HEK293T (cell line): ENCODE measurements at regions not wholly inside any gene's neighbourhood (a gene's known extent, or its start where the extent isn't known, plus 50 kb on each side); places are given as distances from the start of the nearest gene placed in this dataset.

Experiments used
- CTCF ChIA-PET: fragments of 350-600 bp; formaldehyde crosslinking; extraction: SDS; loops from one replicate; lab custom pipeline; 2021; ENCODE audit warnings: antibody characterized with exemption, inconsistent platforms; lab: Yijun Ruan, JAX
- POLR2A ChIA-PET: fragments of 350-600 bp; formaldehyde crosslinking; extraction: SDS; loops from one replicate; lab custom pipeline; 2020; ENCODE audit warnings: antibody characterized with exemption, inconsistent platforms; lab: Yijun Ruan, JAX
- DNase-seq: peaks from one replicate; pipeline ENCODE4 v3.0.0; 2012; ENCODE audit warnings: mixed read lengths; ENCODE audit errors: extremely low spot score
- ARNT ChIP-seq: fragments of 450-650 bp; IDR thresholded peaks from 2 replicates; pipeline ENCODE4 v1.6.1; 2017; ENCODE audit warnings: mild to moderate bottlenecking
- BHLHE40 ChIP-seq: fragments of 450-650 bp; IDR thresholded peaks from 2 replicates; pipeline ENCODE4 v1.6.1; 2016; ENCODE audit warnings: mild to moderate bottlenecking, moderate library complexity, borderline replicate concordance
- CTBP1 ChIP-seq: fragments of 450-650 bp; IDR thresholded peaks from 2 replicates; pipeline ENCODE4 v1.6.1; 2016; ENCODE audit warnings: borderline replicate concordance
- ELF4 ChIP-seq: fragments of 450-650 bp; IDR thresholded peaks from 2 replicates; pipeline ENCODE4 v1.6.1; 2017; ENCODE audit warnings: antibody characterized with exemption
- FOXA1 ChIP-seq: fragments of 450-650 bp; IDR thresholded peaks from 2 replicates; pipeline ENCODE4 v1.6.1; 2016; ENCODE audit warnings: mild to moderate bottlenecking
- FOXK2 ChIP-seq: fragments of 450-650 bp; IDR thresholded peaks from 2 replicates; pipeline ENCODE4 v1.6.1; 2016; ENCODE audit warnings: mild to moderate bottlenecking
- FOXM1 ChIP-seq: fragments of 450-650 bp; IDR thresholded peaks from 2 replicates; pipeline ENCODE4 v1.6.1; 2017; ENCODE audit warnings: mild to moderate bottlenecking, borderline replicate concordance
- HDGF ChIP-seq: fragments of 450-650 bp; IDR thresholded peaks from 2 replicates; pipeline ENCODE4 v1.6.1; 2017; ENCODE audit warnings: antibody characterized with exemption, borderline replicate concordance
- L3MBTL2 ChIP-seq: fragments of 450-650 bp; conservative IDR thresholded peaks from 2 replicates; pipeline ENCODE4 v1.6.1; 2016; ENCODE audit warnings: mild to moderate bottlenecking
- LEF1 ChIP-seq: fragments of 450-650 bp; IDR thresholded peaks from 2 replicates; pipeline ENCODE4 v1.6.1; 2017; ENCODE audit warnings: mild to moderate bottlenecking, borderline replicate concordance
- NFRKB ChIP-seq: fragments of 450-650 bp; IDR thresholded peaks from 2 replicates; pipeline ENCODE4 v1.6.1; 2016; ENCODE audit warnings: mild to moderate bottlenecking, moderate library complexity
- PKNOX1 ChIP-seq: fragments of 450-650 bp; IDR thresholded peaks from 2 replicates; pipeline ENCODE4 v1.6.1; 2016
- SP1 ChIP-seq: fragments of 450-650 bp; IDR thresholded peaks from 2 replicates; pipeline ENCODE4 v1.6.1; 2017
- SUZ12 ChIP-seq: fragments of 450-650 bp; IDR thresholded peaks from 2 replicates; pipeline ENCODE4 v1.6.1; 2016; ENCODE audit warnings: mild to moderate bottlenecking
- TARDBP ChIP-seq: fragments of 450-650 bp; IDR thresholded peaks from 2 replicates; pipeline ENCODE4 v1.6.1; 2016
- ZNF384 ChIP-seq: fragments of 450-650 bp; IDR thresholded peaks from 2 replicates; pipeline ENCODE4 v1.6.1; 2016

- no peak for TF ChIP-seq FOXA1
- TF ChIP-seq NFRKB, result no peak
- TF ChIP-seq BHLHE40, result no peak
- TF ChIP-seq HDGF, result no peak
- TF ChIP-seq ARNT, result no peak
- TF ChIP-seq ELF4, result no peak
- TF ChIP-seq PKNOX1, result no peak
- TF ChIP-seq LEF1, result no peak
- no peak for TF ChIP-seq L3MBTL2
- TF ChIP-seq ZNF384, result no peak
- TF ChIP-seq FOXK2, result no peak
- TF ChIP-seq TARDBP, result no peak
- no peak for TF ChIP-seq SUZ12
- no peak for TF ChIP-seq SP1
- no peak for TF ChIP-seq CTBP1
- POLR2A ChIA-PET, result no interaction called here
Measured at GRCh38 chr15:100703032-100703578, 100.7 kb downstream of the ASB7 start.

GRCh38 chr15:100703671-100704070 is 101.3 kb downstream of the ASB7 start:
- TF ChIP-seq SP1, result no peak
- TF ChIP-seq FOXK2, result no peak
- TF ChIP-seq FOXM1, result no peak
- TF ChIP-seq HDGF, result no peak
- no peak for TF ChIP-seq NFRKB
- TF ChIP-seq SUZ12, result no peak
- no peak for TF ChIP-seq TARDBP
- no peak for TF ChIP-seq FOXA1
- no peak for TF ChIP-seq ZNF384
- TF ChIP-seq LEF1, result no peak
- no peak for TF ChIP-seq PKNOX1
- no peak for TF ChIP-seq BHLHE40
- no peak for TF ChIP-seq ARNT
- no peak for TF ChIP-seq L3MBTL2
- TF ChIP-seq ELF4, result no peak
- TF ChIP-seq CTBP1, result no peak
- CTCF ChIA-PET, result no interaction called here
- POLR2A ChIA-PET, result no interaction called here
- no peak for DNase-seq

More at GRCh38 chr15:100703032-100703578, 100.7 kb downstream of the ASB7 start:
- CTCF ChIA-PET, result no interaction called here
- no peak for DNase-seq

- no peak for DNase-seq
- POLR2A ChIA-PET, result no interaction called here
- TF ChIP-seq BHLHE40 (no peak), PKNOX1 (no peak), FOXM1 (no peak), SP1 (no peak), HDGF (no peak), FOXA1 (no peak), FOXK2 (no peak), ZNF384 (no peak), ELF4 (no peak), CTBP1 (no peak), TARDBP (no peak), LEF1 (no peak)
- CTCF ChIA-PET, result no interaction called here
Measured at GRCh38 chr15:100704281-100705055, 102.1 kb downstream of the ASB7 start.

DNA sequence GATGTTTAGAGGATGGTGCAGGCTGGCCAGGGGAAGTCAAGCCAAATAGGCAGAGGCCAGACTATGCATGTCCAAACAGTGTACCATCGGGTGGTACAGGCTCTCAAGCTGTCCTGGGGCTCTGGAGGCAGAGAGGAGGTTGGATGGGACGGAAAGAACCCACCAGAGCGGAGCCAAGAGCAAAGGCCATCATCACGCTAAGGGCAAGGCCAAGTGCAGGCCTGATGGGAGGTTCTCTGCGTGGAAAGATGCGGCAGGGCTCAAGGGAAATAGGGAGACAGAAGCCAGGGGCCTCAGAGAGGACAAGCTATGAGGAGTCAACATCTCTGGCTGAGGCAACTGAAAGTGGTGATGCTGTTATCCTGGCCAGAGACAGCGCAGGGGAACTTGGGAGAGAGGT is 102.7 kb downstream of the ASB7 start:
- CTCF ChIA-PET, result no interaction called here
- no peak for DNase-seq
- POLR2A ChIA-PET, result no interaction called here
- no peak for TF ChIP-seq BHLHE40
- no peak for TF ChIP-seq LEF1
- TF ChIP-seq CTBP1, result no peak
- TF ChIP-seq HDGF, result no peak
- TF ChIP-seq SUZ12, result no peak
- no peak for TF ChIP-seq NFRKB
- no peak for TF ChIP-seq TARDBP
- TF ChIP-seq SP1, result no peak
- no peak for TF ChIP-seq ELF4
- TF ChIP-seq PKNOX1, result no peak

- no peak for DNase-seq
- POLR2A ChIA-PET, result no interaction called here
- TF ChIP-seq FOXK2 (no peak), ELF4 (no peak), FOXA1 (no peak), BHLHE40 (no peak), HDGF (no peak), LEF1 (no peak), ARNT (no peak), NFRKB (no peak), CTBP1 (no peak), L3MBTL2 (no peak), FOXM1 (no peak), TARDBP (no peak), ZNF384 (no peak), SP1 (no peak), SUZ12 (no peak), PKNOX1 (no peak)
- CTCF ChIA-PET, result no interaction called here
Measured at GRCh38 chr15:100705841-100706240, 103.5 kb downstream of the ASB7 start.
